Thoracic aorta (tissue), 2 donors: ENCODE measurements at regions not wholly inside any gene's neighbourhood (a gene's known extent, or its start where the extent isn't known, plus 50 kb on each side); places are given as distances from the start of the nearest gene placed in this dataset.

Experiments used
- ATAC-seq: fragments of 150-250 bp; one replicate; pipeline ENCODE4 v1.8.0; 2017; ENCODE audit warnings: low read depth; ENCODE audit not compliant: insufficient number of reproducible peaks, low FRiP score
- DNase-seq: peaks from one replicate; pipeline ENCODE4 v3.0.0-alpha.2; 2020; ENCODE audit warnings: low spot score
- H3K27ac ChIP-seq, 2 donors: fragments of 200-600 bp; sonication (generic); 1 replicate in 1 of 2; 2 replicates in 1 of 2; pipeline ENCODE4 v1.5.1; 2016; ENCODE audit warnings: mild to moderate bottlenecking in 2 of 2, moderate library complexity in 2 of 2
- H3K27me3 ChIP-seq: fragments of 200-600 bp; sonication (generic); replicated peaks from 2 replicates; pipeline ENCODE4 v1.6.0; 2016; ENCODE audit warnings: mild to moderate bottlenecking; ENCODE audit not compliant: insufficient read depth
- H3K36me3 ChIP-seq: fragments of 200-600 bp; sonication (generic); one replicate; pipeline ENCODE4 v1.5.1; 2016
- H3K4me1 ChIP-seq, 2 donors: fragments of 200-600 bp; sonication (generic); 1 replicate in 1 of 2; 2 replicates in 1 of 2; pipeline versions ENCODE4 v1.5.1 to v1.6.0; 2016; ENCODE audit warnings: low read depth in 2 of 2, mild to moderate bottlenecking in 1 of 2; ENCODE audit not compliant: control insufficient read depth in 1 of 2
- H3K4me3 ChIP-seq: fragments of 200-600 bp; sonication (generic); 2 replicates; pipeline ENCODE4 v1.5.1; 2016; ENCODE audit warnings: mild to moderate bottlenecking
- H3K9me3 ChIP-seq: fragments of 200-600 bp; sonication (generic); 2 replicates; pipeline ENCODE4 v1.5.1; 2016
- TF ChIP-seq, protein P1 (sequence below): fragments of 200-600 bp; sonication (generic); IDR thresholded peaks from one replicate; pipeline ENCODE4 v1.5.1; 2019; ENCODE audit warnings: antibody characterized with exemption

DNA sequence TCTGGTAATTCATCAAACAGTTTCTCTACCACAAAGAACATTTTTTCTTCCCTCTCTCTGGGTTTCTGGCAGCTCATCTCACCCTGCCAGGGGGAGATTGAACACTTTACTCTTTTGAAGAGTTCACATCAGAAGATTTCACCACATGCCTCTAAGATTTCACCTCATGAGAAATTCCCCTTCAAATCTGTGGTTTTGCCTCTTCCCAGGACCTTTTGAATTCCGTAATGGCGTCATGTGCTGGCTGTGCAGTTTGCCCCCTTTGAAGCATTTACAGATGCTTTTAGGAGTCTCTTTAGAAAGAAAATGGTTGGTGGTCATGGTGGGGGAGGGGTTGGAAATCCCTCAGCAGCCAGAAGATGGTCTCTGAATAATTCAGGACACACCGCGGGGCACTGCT is 486.1 kb downstream of the QKI start:
- DNase-seq = no peak
- Histone ChIP-seq H3K27ac (no peak overlapping the region), H3K27me3 (no peaks in the 10 kb centered on the region), H3K4me1 (no peaks in the 10 kb centered on the region), H3K9me3 (no peaks in the 10 kb centered on the region), H3K36me3 (no peaks in the 10 kb centered on the region), H3K4me3 (no peak overlapping the region)
- no peak for ATAC-seq
- TF ChIP-seq, protein P1, sequence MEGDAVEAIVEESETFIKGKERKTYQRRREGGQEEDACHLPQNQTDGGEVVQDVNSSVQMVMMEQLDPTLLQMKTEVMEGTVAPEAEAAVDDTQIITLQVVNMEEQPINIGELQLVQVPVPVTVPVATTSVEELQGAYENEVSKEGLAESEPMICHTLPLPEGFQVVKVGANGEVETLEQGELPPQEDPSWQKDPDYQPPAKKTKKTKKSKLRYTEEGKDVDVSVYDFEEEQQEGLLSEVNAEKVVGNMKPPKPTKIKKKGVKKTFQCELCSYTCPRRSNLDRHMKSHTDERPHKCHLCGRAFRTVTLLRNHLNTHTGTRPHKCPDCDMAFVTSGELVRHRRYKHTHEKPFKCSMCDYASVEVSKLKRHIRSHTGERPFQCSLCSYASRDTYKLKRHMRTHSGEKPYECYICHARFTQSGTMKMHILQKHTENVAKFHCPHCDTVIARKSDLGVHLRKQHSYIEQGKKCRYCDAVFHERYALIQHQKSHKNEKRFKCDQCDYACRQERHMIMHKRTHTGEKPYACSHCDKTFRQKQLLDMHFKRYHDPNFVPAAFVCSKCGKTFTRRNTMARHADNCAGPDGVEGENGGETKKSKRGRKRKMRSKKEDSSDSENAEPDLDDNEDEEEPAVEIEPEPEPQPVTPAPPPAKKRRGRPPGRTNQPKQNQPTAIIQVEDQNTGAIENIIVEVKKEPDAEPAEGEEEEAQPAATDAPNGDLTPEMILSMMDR = no peak

DNA sequence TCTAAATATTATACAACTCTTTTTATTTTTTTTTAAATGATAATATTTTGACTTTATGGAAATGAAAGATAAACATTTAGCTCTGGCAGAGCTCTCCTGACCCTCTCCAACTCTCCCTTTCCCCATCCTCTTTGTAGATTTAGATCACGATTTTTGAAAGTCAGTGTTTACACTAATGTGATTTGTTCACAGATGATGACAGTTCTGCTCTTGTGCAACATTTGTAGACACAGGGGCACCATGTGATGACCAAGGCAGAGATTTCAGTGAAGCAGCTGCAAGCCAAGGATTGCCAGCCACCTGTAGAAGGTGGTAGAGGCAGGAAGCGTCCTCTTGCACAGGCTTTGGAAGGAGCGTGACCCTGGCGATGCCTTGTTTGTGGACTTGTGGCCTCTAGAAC is 483.2 kb downstream of the QKI start:
- DNase-seq = no peak
- no peak overlapping the region for H3K4me3 ChIP-seq
- no peak for ATAC-seq
- no peaks in the 10 kb centered on the region for H3K4me1 ChIP-seq
- H3K36me3 ChIP-seq = no peaks in the 10 kb centered on the region
- H3K27me3 ChIP-seq = no peaks in the 10 kb centered on the region
- no peaks in the 10 kb centered on the region for H3K9me3 ChIP-seq
- TF ChIP-seq, protein P1 = no peak
- H3K27ac ChIP-seq = no peak overlapping the region

DNA sequence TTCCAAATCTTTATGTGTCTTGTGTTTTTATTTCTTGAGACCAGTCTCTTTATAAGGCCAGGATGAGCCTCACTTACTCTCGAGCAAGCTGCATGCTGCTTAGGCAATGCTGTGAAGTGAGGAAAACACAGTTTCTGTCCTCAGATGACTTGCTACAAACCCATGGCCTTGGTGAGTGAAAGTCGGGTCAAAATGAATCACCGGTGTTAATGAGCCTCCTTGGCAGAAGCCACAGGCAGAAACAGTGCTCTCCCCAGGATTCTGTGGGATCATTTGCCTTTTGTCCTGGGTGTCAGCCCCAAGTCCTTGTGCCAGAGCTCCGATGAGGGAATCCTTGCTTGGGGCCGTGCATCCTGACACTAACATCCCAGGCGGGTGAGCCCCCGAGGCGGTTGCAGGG is 482.5 kb downstream of the QKI start:
- no peaks in the 10 kb centered on the region for H3K36me3 ChIP-seq
- no peak overlapping the region for H3K4me3 ChIP-seq
- H3K9me3 ChIP-seq = no peaks in the 10 kb centered on the region
- no peaks in the 10 kb centered on the region for H3K27me3 ChIP-seq
- no peaks in the 10 kb centered on the region for H3K4me1 ChIP-seq
- ATAC-seq (no peak), DNase-seq (no peak)
- H3K27ac ChIP-seq = no peak overlapping the region
- TF ChIP-seq, protein P1 = no peak

DNA sequence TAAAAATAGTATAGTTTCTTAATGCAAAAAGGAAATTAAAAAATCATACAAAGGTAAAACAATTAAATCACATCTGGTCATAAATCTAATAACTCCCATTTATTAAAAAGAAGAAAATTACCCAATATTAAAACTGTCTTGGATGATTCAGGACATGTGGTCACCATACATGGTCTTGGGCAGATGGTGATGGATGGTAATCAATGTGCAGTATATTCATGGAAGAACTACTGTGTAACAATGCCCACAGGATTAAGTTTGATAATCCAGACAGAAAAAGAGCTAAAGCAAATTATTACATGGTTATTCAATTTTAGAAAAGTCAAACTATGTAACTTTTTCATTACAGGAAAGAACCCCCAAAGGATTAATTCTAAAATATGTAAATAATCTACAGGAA is 480.6 kb downstream of the QKI start:
- Histone ChIP-seq H3K36me3 (no peaks in the 10 kb centered on the region), H3K4me1 (no peaks in the 10 kb centered on the region), H3K4me3 (no peak overlapping the region), H3K9me3 (no peaks in the 10 kb centered on the region), H3K27ac (no peak overlapping the region), H3K27me3 (no peaks in the 10 kb centered on the region)
- no peak for ATAC-seq
- DNase-seq = no peak
- TF ChIP-seq, protein P1 = no peak

DNA sequence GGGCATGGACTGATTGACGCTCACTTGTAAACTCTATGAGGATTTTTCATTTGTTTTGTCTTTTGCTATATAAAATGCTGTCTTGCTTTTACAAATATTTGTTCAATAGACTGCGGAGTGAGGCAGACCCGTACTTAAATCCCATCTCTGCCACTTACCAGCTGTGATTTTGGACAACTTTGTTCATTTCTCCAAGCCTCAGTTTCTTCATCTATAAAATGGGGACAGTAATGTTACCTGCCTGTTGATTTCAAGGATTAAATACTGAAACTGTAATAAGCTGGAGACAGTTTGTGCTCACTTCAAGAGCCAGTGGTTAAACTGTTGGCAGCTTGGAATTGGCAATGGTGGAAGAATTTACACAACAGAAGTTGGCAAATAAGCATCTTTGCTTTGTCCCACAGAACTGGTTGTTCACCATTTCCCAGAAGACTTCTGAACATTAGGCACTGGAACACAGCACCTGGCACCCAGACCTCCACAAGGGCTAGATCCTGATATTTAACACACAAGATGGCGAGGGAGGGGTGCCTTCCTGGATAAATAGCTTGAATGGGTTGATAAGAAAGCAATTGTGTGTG is 479.2 kb downstream of the QKI start:
- ATAC-seq = no peak
- TF ChIP-seq, protein P1 = no peak
- H3K36me3 ChIP-seq = no peaks in the 10 kb centered on the region

More for the DNA sequence above, 479.2 kb downstream of the QKI start:
- H3K4me1 ChIP-seq = no peaks in the 10 kb centered on the region
- H3K27me3 ChIP-seq = no peaks in the 10 kb centered on the region
- no peak overlapping the region for H3K4me3 ChIP-seq
- no peak overlapping the region for H3K27ac ChIP-seq
- no peak for DNase-seq
- H3K9me3 ChIP-seq = no peaks in the 10 kb centered on the region
